ENCODE measurements at regions not wholly inside any gene's neighbourhood (a gene's known extent, or its start where the extent isn't known, plus 50 kb on each side); places are given as distances from the start of the nearest gene placed in this dataset.
"Not testable (repeated sequence)": the region's sequence is repeated elsewhere in the genome, so short reads cannot be mapped to it uniquely, and the experiment has no call there.

GRCh38 chr5:167851416-167851815, 440.0 kb upstream of the WWC1 start:
- no peaks in the 10 kb centered on the region for H3K27me3 ChIP-seq (ENCODE audit: control insufficient read depth, insufficient read depth, low read length)
- no peak for DNase-seq
- H3K4me3 ChIP-seq (ENCODE audit: insufficient read depth, low read depth, low read length): no peak overlapping the region
- no peaks in the 10 kb centered on the region for H3K36me3 ChIP-seq (replicated peaks; ENCODE audit: control insufficient read depth, insufficient read depth, low read length)

DNA sequence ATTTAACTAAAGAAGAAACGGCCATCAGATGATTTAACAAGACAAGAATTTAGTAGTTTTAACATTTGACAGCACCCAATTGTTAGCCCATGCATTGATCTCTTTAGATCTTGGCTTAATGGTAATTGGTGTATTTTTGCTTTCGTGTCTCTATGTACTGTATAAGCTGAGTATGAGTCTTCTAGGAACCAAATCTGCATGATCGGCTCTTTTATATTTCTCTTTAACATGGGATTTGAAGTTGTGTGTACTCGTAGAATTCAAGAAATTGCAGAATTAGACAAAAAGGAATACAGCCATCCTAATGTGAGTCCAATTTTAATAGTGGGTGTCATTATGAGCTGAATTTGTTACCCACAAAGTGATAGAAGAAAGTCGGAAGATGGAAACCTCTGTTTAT, 438.9 kb upstream of the WWC1 start:
- Histone ChIP-seq H3K36me3 (replicated peaks; ENCODE audit: control insufficient read depth, insufficient read depth, low read length) (no peaks in the 10 kb centered on the region), H3K27me3 (ENCODE audit: control insufficient read depth, insufficient read depth, low read length) (no peaks in the 10 kb centered on the region), H3K4me3 (ENCODE audit: insufficient read depth, low read depth, low read length) (no peak overlapping the region)
- no peak for DNase-seq

GRCh38 chr5:167853421-167853820, 438.0 kb upstream of the WWC1 start:
- Histone ChIP-seq H3K4me3 (ENCODE audit: insufficient read depth, low read depth, low read length) (no peak overlapping the region), H3K27me3 (ENCODE audit: control insufficient read depth, insufficient read depth, low read length) (no peaks in the 10 kb centered on the region), H3K36me3 (replicated peaks; ENCODE audit: control insufficient read depth, insufficient read depth, low read length) (no peaks in the 10 kb centered on the region)
- no peak for DNase-seq

DNA sequence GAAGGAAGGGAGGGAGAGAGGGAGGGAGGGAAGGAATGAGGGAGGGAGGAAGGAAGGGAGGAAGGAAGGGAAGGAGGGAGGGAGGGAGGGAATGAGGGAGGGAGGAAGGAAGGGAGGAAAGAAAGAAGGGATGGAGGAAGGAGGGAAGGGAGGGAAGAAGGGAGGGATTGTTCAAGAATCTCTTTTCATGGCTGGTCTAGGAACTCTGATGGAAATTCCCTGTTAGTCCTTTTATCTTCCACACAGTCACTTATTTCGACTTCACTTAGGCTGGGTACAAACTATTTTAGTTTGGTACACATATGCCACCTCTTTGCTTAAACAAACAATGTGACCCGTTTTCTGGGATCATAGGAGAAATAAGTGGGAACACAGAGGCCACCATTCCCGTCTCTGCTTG, 435.6 kb upstream of the WWC1 start:
- Histone ChIP-seq H3K4me3 (ENCODE audit: insufficient read depth, low read depth, low read length) (no peak overlapping the region), H3K36me3 (replicated peaks; ENCODE audit: control insufficient read depth, insufficient read depth, low read length) (no peaks in the 10 kb centered on the region), H3K27me3 (ENCODE audit: control insufficient read depth, insufficient read depth, low read length) (no peaks in the 10 kb centered on the region)
- DNase-seq: no peak

DNA sequence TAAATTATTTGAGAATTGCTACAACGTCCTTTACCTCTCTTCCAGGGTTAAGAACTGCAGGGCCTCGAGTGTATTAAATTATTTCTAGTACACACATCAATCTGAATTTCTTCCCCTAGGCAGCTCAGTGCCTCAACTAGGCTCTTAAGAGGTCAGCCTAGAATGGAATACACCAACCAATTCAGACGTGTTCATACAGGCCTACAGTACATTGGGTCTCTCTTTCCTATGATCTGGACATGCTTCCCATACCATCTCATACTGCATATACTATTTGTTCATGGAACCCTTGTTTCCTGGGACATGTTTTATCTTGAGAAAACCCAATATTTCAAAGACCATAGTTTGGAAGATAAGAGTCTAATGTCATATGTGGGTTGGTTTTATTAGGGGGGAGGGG, 434.1 kb upstream of the WWC1 start:
- DNase-seq: no peak
- no peaks in the 10 kb centered on the region for H3K27me3 ChIP-seq (ENCODE audit: control insufficient read depth, insufficient read depth, low read length)
- H3K36me3 ChIP-seq (replicated peaks; ENCODE audit: control insufficient read depth, insufficient read depth, low read length): no peaks in the 10 kb centered on the region
- H3K4me3 ChIP-seq (ENCODE audit: insufficient read depth, low read depth, low read length): no peak overlapping the region

GRCh38 chr5:167858186-167858855, 433.1 kb upstream of the WWC1 start:
- DNase-seq; H3K4me3 ChIP-seq (ENCODE audit: insufficient read depth, low read depth, low read length); H3K27me3 ChIP-seq (ENCODE audit: control insufficient read depth, insufficient read depth, low read length); H3K36me3 ChIP-seq (replicated peaks; ENCODE audit: control insufficient read depth, insufficient read depth, low read length): not testable (repeated sequence)

DNA sequence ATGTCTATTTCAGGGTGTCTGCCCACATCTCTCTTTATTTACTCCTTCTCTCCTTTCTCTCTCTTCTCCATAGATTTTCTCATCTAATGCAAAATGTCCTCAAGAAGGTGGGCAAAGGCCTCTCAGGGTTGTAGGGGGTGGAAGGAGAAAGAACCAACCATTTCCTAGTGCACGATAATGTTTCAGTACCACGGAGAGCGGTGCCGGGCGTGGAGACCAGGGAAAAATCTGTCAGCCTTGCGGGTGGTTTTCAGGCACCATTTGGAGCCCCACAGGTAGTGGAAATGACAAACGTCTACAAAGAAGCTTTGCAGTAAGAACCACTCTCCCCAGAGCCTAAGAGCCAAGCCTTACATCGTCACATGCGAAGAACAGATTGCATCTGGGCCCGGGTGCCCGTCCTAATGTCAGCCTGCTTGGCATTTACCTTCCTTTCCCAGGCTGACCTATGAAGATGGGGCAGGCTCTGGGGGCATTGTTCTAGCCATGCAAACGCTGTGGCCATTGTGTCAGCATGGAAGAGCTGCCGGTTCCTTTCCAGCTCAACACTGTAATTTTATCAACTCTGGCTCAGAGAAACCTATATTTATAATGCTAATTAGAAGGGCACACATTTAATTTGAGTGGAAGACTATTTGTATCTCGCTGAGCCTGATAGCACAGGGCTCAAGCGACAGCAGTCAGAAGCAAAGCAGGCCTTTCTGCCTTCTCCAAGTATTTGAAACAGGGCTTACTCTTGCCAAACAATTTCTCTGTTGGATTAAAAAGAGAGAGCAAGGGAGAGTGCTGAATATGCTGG, 430.1 kb upstream of the WWC1 start:
- DNase-seq: peak; percentile 69
- no peaks in the 10 kb centered on the region for H3K27me3 ChIP-seq (ENCODE audit: control insufficient read depth, insufficient read depth, low read length)

DNA sequence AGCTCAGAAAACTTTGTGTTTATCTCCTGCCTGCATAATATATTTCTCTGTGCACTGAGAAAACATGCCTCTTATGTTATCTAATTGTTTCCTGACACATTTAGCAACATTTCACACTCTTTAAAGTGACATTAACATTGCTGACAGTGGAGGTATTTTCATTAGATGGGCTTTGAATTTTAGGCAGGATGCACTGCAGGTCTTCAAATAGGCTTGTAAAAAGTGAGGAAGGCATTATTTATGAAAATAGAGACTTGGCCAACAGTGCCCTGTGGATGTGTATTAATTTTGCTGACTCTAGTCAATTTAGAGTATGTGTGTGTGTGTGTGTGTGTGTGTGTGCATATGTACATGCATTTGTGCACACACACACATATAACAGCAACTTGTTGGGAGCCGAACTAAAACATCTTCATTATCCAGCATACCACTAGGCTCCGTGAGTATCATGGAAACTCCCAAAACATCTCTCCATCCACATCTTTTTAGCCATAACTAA, 429.5 kb upstream of the WWC1 start:
- no peak for DNase-seq
- no peaks in the 10 kb centered on the region for H3K27me3 ChIP-seq (ENCODE audit: control insufficient read depth, insufficient read depth, low read length)
- no peaks in the 10 kb centered on the region for H3K36me3 ChIP-seq (replicated peaks; ENCODE audit: control insufficient read depth, insufficient read depth, low read length)
- no peak overlapping the region for H3K4me3 ChIP-seq (ENCODE audit: insufficient read depth, low read depth, low read length)

More for the DNA sequence above, 430.1 kb upstream of the WWC1 start:
- H3K36me3 ChIP-seq (replicated peaks; ENCODE audit: control insufficient read depth, insufficient read depth, low read length): no peaks in the 10 kb centered on the region
- H3K4me3 ChIP-seq (ENCODE audit: insufficient read depth, low read depth, low read length): no peak overlapping the region

- DNase-seq: no peak
- Histone ChIP-seq H3K36me3 (replicated peaks; ENCODE audit: control insufficient read depth, insufficient read depth, low read length) (no peaks in the 10 kb centered on the region), H3K27me3 (ENCODE audit: control insufficient read depth, insufficient read depth, low read length) (no peaks in the 10 kb centered on the region), H3K4me3 (ENCODE audit: insufficient read depth, low read depth, low read length) (no peak overlapping the region)
These were observed 427.6 kb upstream of the WWC1 start for GRCh38 chr5:167863883-167864282.

- Histone ChIP-seq H3K4me3 (ENCODE audit: insufficient read depth, low read depth, low read length) (no peak overlapping the region), H3K36me3 (replicated peaks; ENCODE audit: control insufficient read depth, insufficient read depth, low read length) (no peaks in the 10 kb centered on the region), H3K27me3 (ENCODE audit: control insufficient read depth, insufficient read depth, low read length) (no peaks in the 10 kb centered on the region)
- DNase-seq: no peak
These were observed 426.6 kb upstream of the WWC1 start for GRCh38 chr5:167864801-167865200.

DNA sequence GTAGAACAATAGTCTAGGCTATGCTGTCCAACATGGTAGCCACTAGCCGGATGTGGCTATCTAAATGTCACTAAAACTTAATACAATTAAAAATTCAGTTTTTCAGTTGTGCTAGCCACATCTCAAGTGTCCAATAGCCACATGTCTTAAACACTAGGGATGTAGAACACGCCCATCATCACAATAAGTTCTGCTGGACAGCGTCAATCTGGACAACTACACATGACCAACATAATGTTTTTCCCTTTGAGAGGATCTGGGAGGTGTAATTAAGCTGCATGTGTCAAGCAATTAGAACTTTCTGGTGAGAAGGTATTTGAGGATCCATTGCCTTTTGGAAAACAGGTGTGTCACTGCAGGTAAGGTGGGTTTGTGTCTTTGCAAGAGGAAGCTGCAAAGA, 424.6 kb upstream of the WWC1 start:
- Histone ChIP-seq H3K27me3 (ENCODE audit: control insufficient read depth, insufficient read depth, low read length) (no peaks in the 10 kb centered on the region), H3K36me3 (replicated peaks; ENCODE audit: control insufficient read depth, insufficient read depth, low read length) (no peaks in the 10 kb centered on the region), H3K4me3 (ENCODE audit: insufficient read depth, low read depth, low read length) (no peak overlapping the region)
- DNase-seq: no peak

GRCh38 chr5:167867281-167867680, 424.2 kb upstream of the WWC1 start:
- Histone ChIP-seq H3K4me3 (ENCODE audit: insufficient read depth, low read depth, low read length) (no peak overlapping the region), H3K27me3 (ENCODE audit: control insufficient read depth, insufficient read depth, low read length) (no peaks in the 10 kb centered on the region), H3K36me3 (replicated peaks; ENCODE audit: control insufficient read depth, insufficient read depth, low read length) (no peaks in the 10 kb centered on the region)
- no peak for DNase-seq

- Histone ChIP-seq H3K4me3 (ENCODE audit: insufficient read depth, low read depth, low read length) (no peak overlapping the region), H3K36me3 (replicated peaks; ENCODE audit: control insufficient read depth, insufficient read depth, low read length) (no peaks in the 10 kb centered on the region), H3K27me3 (ENCODE audit: control insufficient read depth, insufficient read depth, low read length) (no peaks in the 10 kb centered on the region)
- no peak for DNase-seq
These were observed 422.3 kb upstream of the WWC1 start for GRCh38 chr5:167869125-167869524.

GRCh38 chr5:167870055-167870454, 421.4 kb upstream of the WWC1 start:
- DNase-seq: no peak
- H3K4me3 ChIP-seq (ENCODE audit: insufficient read depth, low read depth, low read length): no peak overlapping the region
- no peaks in the 10 kb centered on the region for H3K27me3 ChIP-seq (ENCODE audit: control insufficient read depth, insufficient read depth, low read length)
- no peaks in the 10 kb centered on the region for H3K36me3 ChIP-seq (replicated peaks; ENCODE audit: control insufficient read depth, insufficient read depth, low read length)

DNA sequence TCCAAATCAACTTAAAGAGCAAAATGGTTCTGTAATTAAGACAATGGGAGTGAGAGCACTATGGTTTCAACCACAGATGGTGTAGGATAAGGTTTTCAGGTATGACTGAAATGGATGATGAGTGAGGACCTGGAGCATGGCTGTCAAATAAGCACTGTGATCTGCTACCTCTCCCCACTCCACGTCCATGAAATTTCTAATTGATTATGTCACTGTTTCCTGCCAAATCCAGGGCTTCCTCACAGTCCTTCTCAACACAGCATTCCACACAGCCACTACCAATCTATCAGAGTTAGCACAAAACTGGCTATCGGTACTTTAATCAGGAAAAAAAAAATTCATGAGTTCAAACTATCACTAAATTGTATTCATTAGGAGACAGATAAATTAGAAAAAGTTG, 420.4 kb upstream of the WWC1 start:
- Histone ChIP-seq H3K27me3 (ENCODE audit: control insufficient read depth, insufficient read depth, low read length) (no peaks in the 10 kb centered on the region), H3K36me3 (replicated peaks; ENCODE audit: control insufficient read depth, insufficient read depth, low read length) (no peaks in the 10 kb centered on the region), H3K4me3 (ENCODE audit: insufficient read depth, low read depth, low read length) (no peak overlapping the region)
- no peak for DNase-seq
